ENCODE measurements at regions not wholly inside any gene's neighbourhood (a gene's known extent, or its start where the extent isn't known, plus 50 kb on each side); places are given as distances from the start of the nearest gene placed in this dataset.

GRCh38 chr6:23111984-23112383 is 542.6 kb downstream of the HDGFL1 start:
- Histone ChIP-seq H3K36me3 (no peaks in the 10 kb centered on the region), H2AFZ (replicated peaks) (no peak overlapping the region), H3K4me3 (no peak overlapping the region), H3K79me2 (ENCODE audit: low read depth) (no peaks in the 10 kb centered on the region), H3K9me3 (ENCODE audit: low read depth) (peaks cover 7% of the 10 kb centered on the region), H3K27me3 (no peaks in the 10 kb centered on the region), H3K9ac (no peak overlapping the region), H3F3A (ENCODE audit: low read depth) (no peaks in the 10 kb centered on the region), H3K4me2 (no peak overlapping the region), H3K27ac (no peak overlapping the region), H3K4me1 (no peaks in the 10 kb centered on the region), H4K20me1 (ENCODE audit: low read depth) (no peaks in the 10 kb centered on the region)
- no peaks in the 10 kb centered on the region for H3K36me3 Mint-ChIP-seq
- H3K27ac Mint-ChIP-seq = no peak overlapping the region
- no peak for DNase-seq (ENCODE audit: low spot score)
- H3K4me1 Mint-ChIP-seq = no peaks in the 10 kb centered on the region
- H3K4me3 Mint-ChIP-seq = no peak overlapping the region
- H3K9me3 Mint-ChIP-seq = peaks cover 27% of the 10 kb centered on the region
- peaks cover 3% of the 10 kb centered on the region for H3K27me3 Mint-ChIP-seq (ENCODE audit: insufficient read depth, low read depth)
- no peak for TF ChIP-seq EZH2 (IDR thresholded peaks at IDR 0.05)
- TF ChIP-seq, protein P1, sequence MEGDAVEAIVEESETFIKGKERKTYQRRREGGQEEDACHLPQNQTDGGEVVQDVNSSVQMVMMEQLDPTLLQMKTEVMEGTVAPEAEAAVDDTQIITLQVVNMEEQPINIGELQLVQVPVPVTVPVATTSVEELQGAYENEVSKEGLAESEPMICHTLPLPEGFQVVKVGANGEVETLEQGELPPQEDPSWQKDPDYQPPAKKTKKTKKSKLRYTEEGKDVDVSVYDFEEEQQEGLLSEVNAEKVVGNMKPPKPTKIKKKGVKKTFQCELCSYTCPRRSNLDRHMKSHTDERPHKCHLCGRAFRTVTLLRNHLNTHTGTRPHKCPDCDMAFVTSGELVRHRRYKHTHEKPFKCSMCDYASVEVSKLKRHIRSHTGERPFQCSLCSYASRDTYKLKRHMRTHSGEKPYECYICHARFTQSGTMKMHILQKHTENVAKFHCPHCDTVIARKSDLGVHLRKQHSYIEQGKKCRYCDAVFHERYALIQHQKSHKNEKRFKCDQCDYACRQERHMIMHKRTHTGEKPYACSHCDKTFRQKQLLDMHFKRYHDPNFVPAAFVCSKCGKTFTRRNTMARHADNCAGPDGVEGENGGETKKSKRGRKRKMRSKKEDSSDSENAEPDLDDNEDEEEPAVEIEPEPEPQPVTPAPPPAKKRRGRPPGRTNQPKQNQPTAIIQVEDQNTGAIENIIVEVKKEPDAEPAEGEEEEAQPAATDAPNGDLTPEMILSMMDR (IDR thresholded peaks at IDR 0.05) = no peak

- no peaks in the 10 kb centered on the region for H3K79me2 ChIP-seq (ENCODE audit: low read depth)
- no peaks in the 10 kb centered on the region for H4K20me1 ChIP-seq (ENCODE audit: low read depth)
- H3K27me3 ChIP-seq = no peaks in the 10 kb centered on the region
- H3K27ac Mint-ChIP-seq = no peak overlapping the region
- H3K9me3 ChIP-seq (ENCODE audit: low read depth) = peaks cover 7% of the 10 kb centered on the region
- peaks cover 3% of the 10 kb centered on the region for H3K27me3 Mint-ChIP-seq (ENCODE audit: insufficient read depth, low read depth)
- no peaks in the 10 kb centered on the region for H3K36me3 Mint-ChIP-seq
- no peaks in the 10 kb centered on the region for H3K4me1 ChIP-seq
- no peak for DNase-seq (ENCODE audit: low spot score)
- no peak overlapping the region for H3K4me3 ChIP-seq
- H3K9me3 Mint-ChIP-seq = peaks cover 10% of the 10 kb centered on the region
- no peak overlapping the region for H3K9ac ChIP-seq
- H3K4me3 Mint-ChIP-seq = no peak overlapping the region
- H3K27ac ChIP-seq = no peak overlapping the region
- H3K4me2 ChIP-seq = no peak overlapping the region
- H3K36me3 ChIP-seq = no peaks in the 10 kb centered on the region
- H2AFZ ChIP-seq (replicated peaks) = no peak overlapping the region
- no peaks in the 10 kb centered on the region for H3K4me1 Mint-ChIP-seq
- TF ChIP-seq, protein P1 (IDR thresholded peaks at IDR 0.05) = no peak
- H3F3A ChIP-seq (ENCODE audit: low read depth) = no peaks in the 10 kb centered on the region
These were observed 545.6 kb downstream of the HDGFL1 start for GRCh38 chr6:23114812-23115504.

GRCh38 chr6:23137611-23138010 is 568.2 kb downstream of the HDGFL1 start:
- no peak overlapping the region for H3K27ac Mint-ChIP-seq

More at GRCh38 chr6:23137611-23138010, 568.2 kb downstream of the HDGFL1 start:
- Histone ChIP-seq H3K27me3 (no peaks in the 10 kb centered on the region), H3K4me1 (no peaks in the 10 kb centered on the region), H3K9me3 (ENCODE audit: low read depth) (no peaks in the 10 kb centered on the region), H4K20me1 (ENCODE audit: low read depth) (no peaks in the 10 kb centered on the region), H3F3A (ENCODE audit: low read depth) (no peaks in the 10 kb centered on the region), H3K27ac (no peak overlapping the region), H3K9ac (no peak overlapping the region), H3K4me3 (no peak overlapping the region), H3K36me3 (no peaks in the 10 kb centered on the region), H3K79me2 (ENCODE audit: low read depth) (no peaks in the 10 kb centered on the region), H2AFZ (replicated peaks) (no peak overlapping the region), H3K4me2 (no peak overlapping the region)
- DNase-seq (ENCODE audit: low spot score) = no peak
- no peak overlapping the region for H3K4me3 Mint-ChIP-seq
- H3K36me3 Mint-ChIP-seq = no peaks in the 10 kb centered on the region
- peaks cover 25% of the 10 kb centered on the region for H3K9me3 Mint-ChIP-seq
- peaks cover 5% of the 10 kb centered on the region for H3K4me1 Mint-ChIP-seq
- H3K27me3 Mint-ChIP-seq (ENCODE audit: insufficient read depth, low read depth) = no peaks in the 10 kb centered on the region
- TF ChIP-seq EZH2 (IDR thresholded peaks at IDR 0.05) (no peak), EZH2phosphoT487 (IDR thresholded peaks at IDR 0.05) (no peak)
- TF ChIP-seq, protein P1 (IDR thresholded peaks at IDR 0.05) = no peak

All from neural progenitor cell (in vitro differentiated cells).